ENCODE measurements at regions not wholly inside any gene's neighbourhood (a gene's known extent, or its start where the extent isn't known, plus 50 kb on each side); places are given as distances from the start of the nearest gene placed in this dataset.

DNA sequence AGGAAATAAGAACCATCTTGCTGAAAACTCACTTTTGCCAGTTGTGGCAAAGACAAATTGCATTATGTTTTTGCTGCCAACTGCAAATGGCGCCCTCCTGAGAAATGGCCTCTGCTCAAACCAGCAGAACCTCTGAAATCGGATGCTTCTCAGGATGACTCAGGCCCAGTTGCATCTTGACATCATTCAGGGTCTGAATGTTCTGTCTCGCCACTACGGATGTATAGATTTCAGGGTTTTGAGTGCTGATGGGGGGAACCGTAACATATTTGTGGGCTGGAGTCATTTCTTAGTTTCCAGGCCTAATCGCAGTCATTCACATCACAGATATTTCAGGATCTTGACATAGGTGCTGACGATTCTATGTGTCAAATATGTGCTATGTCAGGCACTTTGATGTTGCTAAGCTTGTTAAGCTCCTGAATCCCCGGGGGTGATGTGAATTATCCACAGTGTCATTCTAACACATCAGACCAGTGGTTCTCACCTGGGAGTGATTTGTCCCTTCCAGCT lies 207.1 kb downstream of the NFATC2 start:
- peak; percentile 95 for DNase-seq (ENCODE audit: low read depth)
- TF ChIP-seq, protein P1, sequence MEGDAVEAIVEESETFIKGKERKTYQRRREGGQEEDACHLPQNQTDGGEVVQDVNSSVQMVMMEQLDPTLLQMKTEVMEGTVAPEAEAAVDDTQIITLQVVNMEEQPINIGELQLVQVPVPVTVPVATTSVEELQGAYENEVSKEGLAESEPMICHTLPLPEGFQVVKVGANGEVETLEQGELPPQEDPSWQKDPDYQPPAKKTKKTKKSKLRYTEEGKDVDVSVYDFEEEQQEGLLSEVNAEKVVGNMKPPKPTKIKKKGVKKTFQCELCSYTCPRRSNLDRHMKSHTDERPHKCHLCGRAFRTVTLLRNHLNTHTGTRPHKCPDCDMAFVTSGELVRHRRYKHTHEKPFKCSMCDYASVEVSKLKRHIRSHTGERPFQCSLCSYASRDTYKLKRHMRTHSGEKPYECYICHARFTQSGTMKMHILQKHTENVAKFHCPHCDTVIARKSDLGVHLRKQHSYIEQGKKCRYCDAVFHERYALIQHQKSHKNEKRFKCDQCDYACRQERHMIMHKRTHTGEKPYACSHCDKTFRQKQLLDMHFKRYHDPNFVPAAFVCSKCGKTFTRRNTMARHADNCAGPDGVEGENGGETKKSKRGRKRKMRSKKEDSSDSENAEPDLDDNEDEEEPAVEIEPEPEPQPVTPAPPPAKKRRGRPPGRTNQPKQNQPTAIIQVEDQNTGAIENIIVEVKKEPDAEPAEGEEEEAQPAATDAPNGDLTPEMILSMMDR (IDR thresholded peaks at IDR 0.05; ENCODE audit: insufficient read depth, low read depth, low read length, missing control alignments) = no peak

DNA sequence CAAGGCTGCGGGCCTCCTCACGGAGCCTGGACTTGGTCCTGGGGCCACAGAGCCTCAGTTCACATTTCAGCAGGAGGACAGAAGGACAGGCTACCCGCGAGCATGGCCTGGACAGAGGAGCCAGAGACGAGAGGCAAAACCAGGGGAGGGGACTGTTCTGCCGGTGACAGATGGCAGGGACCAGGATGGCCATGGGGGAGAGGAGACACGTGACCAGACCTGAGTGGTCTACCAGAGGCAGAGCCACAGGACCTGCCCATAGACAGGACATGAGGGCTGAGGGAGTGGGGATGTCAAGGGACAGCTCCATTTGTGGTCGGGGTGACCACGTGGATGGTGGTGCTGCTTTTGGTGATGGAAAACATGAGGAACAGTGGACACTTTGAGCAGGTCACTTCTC lies 207.9 kb downstream of the NFATC2 start:
- DNase-seq (ENCODE audit: low read depth) = no peak
- TF ChIP-seq, protein P1 (IDR thresholded peaks at IDR 0.05; ENCODE audit: insufficient read depth, low read depth, low read length, missing control alignments) = no peak
- no peak overlapping the region for H3K4me3 ChIP-seq (ENCODE audit: low read length)

More for the DNA sequence above, 207.1 kb downstream of the NFATC2 start:
- H3K4me3 ChIP-seq (ENCODE audit: low read length) = no peak overlapping the region

DNA sequence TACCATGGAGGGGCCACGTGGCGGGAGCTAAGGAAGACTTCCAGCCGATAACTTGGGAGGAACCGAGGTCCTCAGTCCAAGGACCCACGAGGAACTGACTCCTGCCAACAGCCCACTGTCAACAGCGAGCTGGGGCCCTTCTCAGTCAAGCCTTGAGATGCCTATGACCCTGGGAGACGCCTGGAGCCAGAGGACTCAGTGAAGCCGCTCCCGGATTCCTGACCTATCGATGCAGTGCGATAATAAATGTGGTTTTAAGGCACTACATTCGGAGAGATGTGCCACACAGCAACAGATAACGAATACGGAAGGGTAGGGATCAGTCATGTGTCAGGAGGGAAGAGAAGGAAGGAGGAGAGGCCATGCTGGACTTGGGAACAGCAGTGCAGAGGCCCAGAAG lies 208.5 kb downstream of the NFATC2 start:
- TF ChIP-seq, protein P1 (IDR thresholded peaks at IDR 0.05; ENCODE audit: insufficient read depth, low read depth, low read length, missing control alignments) = no peak
- H3K4me3 ChIP-seq (ENCODE audit: low read length) = no peak overlapping the region
- DNase-seq (ENCODE audit: low read depth) = no peak

DNA sequence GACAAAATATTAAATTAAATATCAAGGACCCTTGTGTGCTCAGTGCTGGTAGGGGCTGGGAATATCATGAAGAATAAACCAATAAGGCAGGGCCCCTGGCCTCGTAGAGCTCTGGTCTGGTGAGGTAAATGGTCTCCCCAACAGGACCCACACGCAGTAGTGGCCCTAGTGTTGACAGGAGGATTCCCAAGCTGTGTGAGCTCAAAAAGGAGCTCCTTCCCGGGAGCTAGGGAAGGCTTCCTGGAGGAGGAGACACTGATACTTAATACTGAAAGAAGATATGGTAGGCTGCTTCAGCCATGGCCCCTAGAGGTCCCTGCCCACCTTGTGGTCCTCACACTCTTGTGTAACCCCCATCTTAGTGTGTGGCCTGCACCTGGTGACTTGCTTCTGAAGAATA lies 209.1 kb downstream of the NFATC2 start:
- TF ChIP-seq, protein P1 (IDR thresholded peaks at IDR 0.05; ENCODE audit: insufficient read depth, low read depth, low read length, missing control alignments) = no peak
- no peak overlapping the region for H3K4me3 ChIP-seq (ENCODE audit: low read length)
- no peak for DNase-seq (ENCODE audit: low read depth)

DNA sequence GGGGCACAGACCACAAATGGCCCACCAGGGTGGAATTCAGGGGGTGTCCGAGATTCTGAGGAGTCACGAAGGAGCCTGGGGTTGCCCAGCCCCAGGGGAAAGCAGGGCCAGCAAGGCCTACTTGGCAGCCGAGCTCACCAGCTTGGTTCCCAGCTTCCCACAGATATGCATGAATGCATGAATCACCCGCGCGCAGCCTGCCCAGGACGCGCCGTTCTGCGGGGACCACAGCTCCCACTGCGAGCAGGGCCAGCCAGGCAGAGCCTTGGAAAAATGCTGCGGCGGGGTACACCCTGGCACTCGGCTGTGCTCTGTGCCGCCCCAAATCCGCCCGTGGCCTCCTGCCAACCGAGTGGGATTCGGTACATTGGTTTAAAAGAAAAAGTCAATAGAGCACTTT lies 211.0 kb downstream of the NFATC2 start:
- TF ChIP-seq, protein P1 (IDR thresholded peaks at IDR 0.05; ENCODE audit: insufficient read depth, low read depth, low read length, missing control alignments) = no peak
- peak; percentile 60 for DNase-seq (ENCODE audit: low read depth)
- H3K4me3 ChIP-seq (ENCODE audit: low read length) = no peak overlapping the region

DNA sequence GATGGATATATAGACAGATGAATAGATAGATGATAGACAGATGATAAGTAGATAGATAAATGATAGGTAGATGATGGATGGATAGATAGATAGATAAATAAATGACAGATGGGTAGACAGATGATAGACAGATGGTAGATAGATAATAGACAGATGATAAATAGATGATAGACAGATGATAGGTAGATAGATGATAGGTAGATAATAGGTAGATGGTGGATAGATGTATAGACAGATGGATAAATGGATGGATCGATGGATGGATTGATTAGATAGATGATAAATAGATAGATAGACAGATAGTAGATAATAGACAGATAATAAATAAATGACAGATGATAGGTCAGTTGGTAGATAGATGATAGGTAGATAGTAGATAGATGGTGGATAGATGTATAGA lies 212.7 kb downstream of the NFATC2 start:
- TF ChIP-seq, protein P1 (IDR thresholded peaks at IDR 0.05; ENCODE audit: insufficient read depth, low read depth, low read length, missing control alignments) = no peak
- H3K4me3 ChIP-seq (ENCODE audit: low read length) = no peak overlapping the region
- no peak for DNase-seq (ENCODE audit: low read depth)

DNA sequence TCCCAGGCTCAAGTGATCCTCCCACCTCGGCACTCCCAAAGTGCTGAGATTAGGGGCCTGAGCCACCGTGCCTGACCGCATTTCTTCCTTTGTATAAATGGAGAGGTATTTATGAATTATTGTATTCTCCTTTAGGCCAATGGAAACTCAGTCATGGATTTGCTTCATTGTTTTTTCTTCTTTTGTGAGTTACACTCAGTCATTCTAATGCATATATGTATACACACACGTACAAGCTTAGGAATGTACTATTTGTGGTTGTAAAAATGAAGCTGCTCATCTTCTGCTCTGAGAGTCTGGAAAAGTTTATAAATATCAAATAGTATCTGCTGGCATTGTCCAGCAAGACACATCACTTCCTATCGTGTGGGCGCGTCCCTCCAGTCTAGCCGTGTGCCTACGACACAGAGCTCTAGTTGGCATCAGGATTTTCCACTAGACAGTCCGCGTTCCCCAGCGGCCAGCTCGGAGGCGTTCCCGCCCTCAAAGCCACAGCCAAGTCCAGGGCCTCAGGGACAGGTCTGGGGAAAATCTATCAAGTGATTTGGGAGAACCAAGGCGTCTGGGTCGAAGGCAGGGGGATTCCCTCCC lies 215.2 kb downstream of the NFATC2 start:
- TF ChIP-seq, protein P1 (IDR thresholded peaks at IDR 0.05; ENCODE audit: insufficient read depth, low read depth, low read length, missing control alignments) = no peak
- H3K4me3 ChIP-seq (ENCODE audit: low read length) = no peak overlapping the region
- peak; percentile 27 for DNase-seq (ENCODE audit: low read depth)

All from epithelial cell of esophagus (primary cell).